ENCODE measurements at regions not wholly inside any gene's neighbourhood (a gene's known extent, or its start where the extent isn't known, plus 50 kb on each side); places are given as distances from the start of the nearest gene placed in this dataset.

DNA sequence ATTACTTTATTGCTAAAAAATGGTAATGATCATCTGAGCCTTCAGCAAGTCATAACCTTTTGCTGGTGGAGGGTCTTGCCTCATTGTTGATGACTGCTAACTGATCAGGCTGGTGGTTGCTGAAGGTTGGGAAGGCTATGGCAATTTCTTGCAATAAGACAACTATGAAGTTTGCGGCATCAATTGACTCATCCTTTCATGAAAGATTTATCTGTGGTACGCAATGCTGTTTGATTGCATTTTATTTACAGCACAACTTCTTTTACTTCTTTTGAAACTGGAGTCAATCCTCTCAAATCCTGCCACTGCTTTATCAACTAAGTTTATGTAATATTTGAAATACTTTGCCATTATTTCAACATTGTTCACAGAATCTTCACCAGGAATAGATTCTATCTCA, 58.3 kb upstream of the ACO1 start:
- Histone ChIP-seq H3K27me3 (replicated peaks in 1 of 4; ENCODE audit: control insufficient read depth in 3 of 4, extremely low read depth in 1 of 4, insufficient read depth in 3 of 4, low read length in 3 of 4) (no peaks in the 10 kb centered on the region), H3K36me3 (ENCODE audit: control insufficient read depth in 2 of 4, insufficient read depth in 4 of 4, low read length in 3 of 4) (no peaks in the 10 kb centered on the region), H2BK5ac (ENCODE audit: low read depth, low read length) (no peak overlapping the region), H3K23ac (ENCODE audit: insufficient read length) (no peak overlapping the region), H4K5ac (ENCODE audit: insufficient read length, low read depth, low read length) (no peak overlapping the region), H3K9me3 (ENCODE audit: insufficient read depth in 2 of 2, low read depth in 1 of 2, low read length in 1 of 2) (no peaks in the 10 kb centered on the region), H2BK15ac (ENCODE audit: low read length) (no peak overlapping the region), H4K8ac (ENCODE audit: extremely low read depth, insufficient read depth, low read length) (no peak overlapping the region), H2AK5ac (ENCODE audit: low read depth, low read length) (no peak overlapping the region), H3K23me2 (ENCODE audit: low read depth, low read length) (no peaks in the 10 kb centered on the region), H2AFZ (ENCODE audit: low read length) (no peak overlapping the region), H3K4me3 (ENCODE audit: extremely low read depth in 1 of 4, insufficient read depth in 2 of 4, low read depth in 3 of 4, low read length in 4 of 4) (no peak overlapping the region), H3K4me1 (replicated peaks in 1 of 4; ENCODE audit: control insufficient read depth in 3 of 4, insufficient read depth in 4 of 4, low read length in 3 of 4) (peaks cover 0 to 3% (median 0%) of the 10 kb centered on the region in 4 experiments; a peak in 1 of 7 replicates), H2BK120ac (replicated peaks; ENCODE audit: low read depth, low read length) (no peak overlapping the region), H3K27ac (ENCODE audit: low read depth, low read length) (no peak overlapping the region), H3K18ac (ENCODE audit: extremely low read depth, low read length) (no peak overlapping the region), H3K9ac (replicated peaks in 1 of 4; ENCODE audit: extremely low read depth in 1 of 4, low read depth in 3 of 4, low read length in 3 of 4) (no peak overlapping the region), H4K91ac (replicated peaks; ENCODE audit: insufficient read length, low read length) (no peak overlapping the region), H2BK20ac (ENCODE audit: low read length) (no peak overlapping the region), H4K20me1 (replicated peaks in 1 of 2; ENCODE audit: control insufficient read depth in 1 of 2, insufficient read depth in 2 of 2, low read length in 2 of 2) (no peaks in the 10 kb centered on the region), H3K79me1 (ENCODE audit: low read depth, low read length) (no peaks in the 10 kb centered on the region), H3K14ac (ENCODE audit: insufficient read length) (no peak overlapping the region), H3K4ac (replicated peaks; ENCODE audit: insufficient read length, low read depth, low read length) (no peak overlapping the region), H3K4me2 (ENCODE audit: insufficient read depth in 1 of 2, low read depth in 2 of 2, low read length in 2 of 2) (no peak overlapping the region), H3K79me2 (ENCODE audit: control insufficient read depth in 1 of 2, insufficient read depth in 2 of 2, low read length in 2 of 2) (no peaks in the 10 kb centered on the region), H3K56ac (replicated peaks; ENCODE audit: insufficient read length, low read depth, low read length) (no peak overlapping the region), H2BK12ac (ENCODE audit: low read depth, low read length) (no peak overlapping the region)
- DNase-seq (ENCODE audit: low read depth in 1 of 2, low spot score in 2 of 2): no peak
- FAIRE-seq: no peak
- ChIA-PET POLR2A (ENCODE audit: partially characterized antibody) (no interaction called here), CTCF (ENCODE audit: partially characterized antibody) (interaction anchor here (1.1 kb wide), 1 partner anchor 25 kb away, joined by 3 read pairs; no protein-coding TSS in a partner anchor)
- WGBS, 2 experiments (ENCODE audit: extremely low coverage in 1 of 2, insufficient coverage in 1 of 2, insufficient read length in 1 of 2, insufficient replicate concordance in 2 of 2, low coverage in 1 of 2, low lambda C conversion rate in 2 of 2, missing lambda C conversion rate in 1 of 2): 97% methylated on average over 2 of the region's 2 CpGs; no CpG with 5 or more reads in 1 of the 2 experiments
- TF ChIP-seq BACH1 (IDR thresholded peaks at IDR 0.05; ENCODE audit: low read length) (no peak), YY1 (IDR thresholded peaks at IDR 0.05; ENCODE audit: low read depth, low read length) (no peak), KDM1A (IDR thresholded peaks at IDR 0.05; ENCODE audit: borderline replicate concordance, low read length) (no peak), RXRA (IDR thresholded peaks at IDR 0.05; ENCODE audit: insufficient read depth, low read depth, low read length) (no peak), EP300 (IDR thresholded peaks at IDR 0.05; ENCODE audit: borderline replicate concordance in 1 of 2, low read depth in 2 of 2, low read length in 2 of 2) (no peak), CTBP2 (IDR thresholded peaks at IDR 0.05; ENCODE audit: borderline replicate concordance, insufficient read depth, insufficient read length, low read length) (no peak), RBBP5 (IDR thresholded peaks at IDR 0.05; ENCODE audit: borderline replicate concordance, low read depth, low read length) (no peak), SIX5 (IDR thresholded peaks at IDR 0.05; ENCODE audit: low read depth, low read length) (no peak), CBX5 (IDR thresholded peaks at IDR 0.05; ENCODE audit: low read depth, low read length) (no peak), JUN (IDR thresholded peaks at IDR 0.05; ENCODE audit: low read depth, low read length) (no peak), SIRT6 (IDR thresholded peaks at IDR 0.05; ENCODE audit: low read length) (no peak), TBP (IDR thresholded peaks at IDR 0.05; ENCODE audit: low read depth, low read length) (no peak), HDAC6 (IDR thresholded peaks at IDR 0.05; ENCODE audit: low read depth, low read length) (no peak), SP4 (IDR thresholded peaks at IDR 0.05; ENCODE audit: low read length) (no peak)
- TF ChIP-seq, protein P1, sequence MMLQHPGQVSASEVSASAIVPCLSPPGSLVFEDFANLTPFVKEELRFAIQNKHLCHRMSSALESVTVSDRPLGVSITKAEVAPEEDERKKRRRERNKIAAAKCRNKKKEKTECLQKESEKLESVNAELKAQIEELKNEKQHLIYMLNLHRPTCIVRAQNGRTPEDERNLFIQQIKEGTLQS (IDR thresholded peaks at IDR 0.05; ENCODE audit: insufficient read depth, low read depth, low read length): no peak
